H9 (cell line): ENCODE measurements at regions not wholly inside any gene's neighbourhood (a gene's known extent, or its start where the extent isn't known, plus 50 kb on each side); places are given as distances from the start of the nearest gene placed in this dataset.
A peak's percentile ranks its signal among the peaks of the same experiment; 100 is the strongest.

Experiments
- DNase-seq: peaks from one replicate; pipeline ENCODE4 v3.0.0-alpha.2; 2017
- H2AFZ ChIP-seq: one replicate; pipeline ENCODE4 v1.6.1; 2013; ENCODE audit warnings: mild to moderate bottlenecking, low read length, control low read depth, moderate library complexity
- H2AK5ac ChIP-seq: 2 replicates; pipeline ENCODE4 v1.6.1; 2013; ENCODE audit warnings: low read length, control low read depth, mixed read lengths; ENCODE audit not compliant: insufficient read length
- H2BK120ac ChIP-seq: one replicate; pipeline ENCODE4 v1.6.1; 2013; ENCODE audit warnings: low read depth, mild to moderate bottlenecking, low read length, control low read depth, inconsistent platforms; ENCODE audit not compliant: poor library complexity, severe bottlenecking
- H2BK12ac ChIP-seq: 2 replicates; pipeline ENCODE4 v1.6.1; 2013; ENCODE audit warnings: low read length, control low read depth, mixed read lengths, low read depth; ENCODE audit not compliant: insufficient read length
- H2BK15ac ChIP-seq: 2 replicates; pipeline ENCODE4 v1.6.1; 2013; ENCODE audit warnings: low read depth, low read length, control low read depth
- H2BK20ac ChIP-seq: one replicate; pipeline ENCODE4 v1.6.1; 2013; ENCODE audit warnings: low read depth, mild to moderate bottlenecking, low read length, control low read depth, inconsistent platforms; ENCODE audit not compliant: poor library complexity, severe bottlenecking
- H2BK5ac ChIP-seq: 2 replicates; pipeline ENCODE4 v1.6.1; 2013; ENCODE audit warnings: low read length, control low read depth, mixed read lengths; ENCODE audit not compliant: insufficient read length
- H3K14ac ChIP-seq: 2 replicates; pipeline ENCODE4 v1.6.1; 2013; ENCODE audit warnings: low read length, control low read depth; ENCODE audit not compliant: insufficient read depth
- H3K18ac ChIP-seq: 2 replicates; pipeline ENCODE4 v1.6.1; 2013; ENCODE audit warnings: low read depth, mild to moderate bottlenecking, mixed read lengths, low read length, control low read depth; ENCODE audit not compliant: insufficient read length
- H3K23ac ChIP-seq: 2 replicates; pipeline ENCODE4 v1.6.1; 2013; ENCODE audit warnings: low read length, control low read depth, mixed read lengths, low read depth; ENCODE audit not compliant: insufficient read length
- H3K23me2 ChIP-seq: 2 replicates; pipeline ENCODE4 v1.6.1; 2013; ENCODE audit warnings: low read depth, mild to moderate bottlenecking, mixed read lengths, low read length, control low read depth; ENCODE audit not compliant: insufficient read length, poor library complexity, severe bottlenecking
- H3K27ac ChIP-seq: 2 replicates; pipeline ENCODE4 v1.5.1; 2013; ENCODE audit warnings: low read length, control low read depth, mixed read lengths, low read depth; ENCODE audit not compliant: insufficient read length
- H3K27me3 ChIP-seq: 2 replicates; pipeline ENCODE4 v1.6.1; 2013; ENCODE audit warnings: low read length, control low read depth, inconsistent platforms; ENCODE audit not compliant: insufficient read depth
- H3K4ac ChIP-seq: 2 replicates; pipeline ENCODE4 v1.6.1; 2013; ENCODE audit warnings: low read depth, mild to moderate bottlenecking, control low read depth, inconsistent platforms, low read length, moderate library complexity
- H3K4me1 ChIP-seq: 2 replicates; pipeline ENCODE4 v1.6.1; 2013; ENCODE audit warnings: low read length, control low read depth, inconsistent platforms; ENCODE audit not compliant: insufficient read depth
- H3K4me2 ChIP-seq: 2 replicates; pipeline ENCODE4 v1.6.1; 2013; ENCODE audit warnings: low read length, control low read depth, mixed read lengths; ENCODE audit not compliant: insufficient read length, insufficient read depth
- H3K56ac ChIP-seq: 2 replicates; pipeline ENCODE4 v1.6.1; 2013; ENCODE audit warnings: low read depth, mild to moderate bottlenecking, mixed read lengths, low read length, control low read depth; ENCODE audit not compliant: insufficient read length
- H3K79me1 ChIP-seq: 2 replicates; pipeline ENCODE4 v1.6.1; 2013; ENCODE audit warnings: low read depth, mild to moderate bottlenecking, moderate library complexity, low read length, control low read depth, inconsistent platforms; ENCODE audit not compliant: insufficient read depth, poor library complexity, severe bottlenecking
- H3K79me2 ChIP-seq: 2 replicates; pipeline ENCODE4 v1.6.1; 2013; ENCODE audit warnings: low read length, control low read depth, inconsistent platforms; ENCODE audit not compliant: insufficient read depth
- H3K9ac ChIP-seq: 2 replicates; pipeline ENCODE4 v1.6.1; 2013; ENCODE audit warnings: low read length, control low read depth, mixed read lengths; ENCODE audit not compliant: insufficient read length; ENCODE audit errors: extremely low read depth
- H3K9me3 ChIP-seq: one replicate; pipeline ENCODE4 v1.6.1; 2013; ENCODE audit warnings: low read depth, low read length, inconsistent platforms; ENCODE audit not compliant: control insufficient read depth
- H3T11ph ChIP-seq: one replicate; pipeline ENCODE4 v1.6.1; 2013; ENCODE audit warnings: mild to moderate bottlenecking, low read length, control low read depth, inconsistent platforms
- H4K20me1 ChIP-seq: one replicate; pipeline ENCODE4 v1.6.1; 2013; ENCODE audit not compliant: control insufficient read depth, insufficient read length, insufficient read depth
- H4K5ac ChIP-seq: 2 replicates; pipeline ENCODE4 v1.6.1; 2013; ENCODE audit warnings: low read depth, mild to moderate bottlenecking, mixed read lengths, low read length, control low read depth; ENCODE audit not compliant: insufficient read length
- H4K8ac ChIP-seq: replicated peaks from 2 replicates; pipeline ENCODE4 v1.6.1; 2013; ENCODE audit warnings: low read length, control low read depth, mixed read lengths, low read depth; ENCODE audit not compliant: insufficient read length
- H4K91ac ChIP-seq: 2 replicates; pipeline ENCODE4 v1.6.1; 2013; ENCODE audit warnings: low read depth, mild to moderate bottlenecking, moderate library complexity, mixed read lengths, low read length, control low read depth; ENCODE audit not compliant: insufficient read length
- H3K27ac Mint-ChIP-seq, 3 experiments: 2 replicates in 2 of 3; 3 replicates in 1 of 3; pipeline ENCODE4 v1.8.0; 2020 to 2021; ENCODE audit warnings: mixed read lengths in 3 of 3, mild to moderate bottlenecking in 1 of 3, moderate library complexity in 1 of 3
- H3K27me3 Mint-ChIP-seq: 2 replicates; pipeline ENCODE4 v1.8.0; 2021; ENCODE audit warnings: low read depth, mild to moderate bottlenecking, moderate library complexity, mixed read lengths
- H3K36me3 Mint-ChIP-seq, 3 experiments: 2 replicates in 2 of 3; 3 replicates in 1 of 3; pipeline ENCODE4 v1.8.0; 2020 to 2021; ENCODE audit warnings: low read depth in 3 of 3, mixed read lengths in 3 of 3; ENCODE audit not compliant: insufficient read depth in 1 of 3
- H3K4me1 Mint-ChIP-seq, 2 experiments: 2 replicates each; pipeline ENCODE4 v1.8.0; 2020; ENCODE audit warnings: mixed read lengths in 2 of 2
- H3K4me3 Mint-ChIP-seq, 2 experiments: 2 replicates in 1 of 2; 3 replicates in 1 of 2; pipeline ENCODE4 v1.8.0; 2020 to 2021; ENCODE audit warnings: mild to moderate bottlenecking in 2 of 2, mixed read lengths in 2 of 2, moderate library complexity in 1 of 2
- H3K9me3 Mint-ChIP-seq, 2 experiments: 2 replicates in 1 of 2; 3 replicates in 1 of 2; pipeline ENCODE4 v1.8.0; 2020; ENCODE audit warnings: mild to moderate bottlenecking in 2 of 2, mixed read lengths in 2 of 2, moderate library complexity in 1 of 2
- WGBS: extraction: QIAGEN DNeasy Blood & Tissue Kit; methylation state at CpG from one replicate; pipeline ENCODE4 v1.1.7; 2013; ENCODE audit warnings: missing lambda C conversion rate, low lambda C conversion rate, mixed read lengths; ENCODE audit not compliant: insufficient read length; ENCODE audit errors: extremely low coverage; 5-methylcytosine and 5-hydroxymethylcytosine counted together
- TF ChIP-seq, protein P1 (sequence below): fragments of 200-600 bp; sonication (generic); conservative IDR thresholded peaks from 3 replicates; pipeline ENCODE4 v1.8.0; 2021; ENCODE audit warnings: antibody characterized with exemption, mild to moderate bottlenecking

DNA sequence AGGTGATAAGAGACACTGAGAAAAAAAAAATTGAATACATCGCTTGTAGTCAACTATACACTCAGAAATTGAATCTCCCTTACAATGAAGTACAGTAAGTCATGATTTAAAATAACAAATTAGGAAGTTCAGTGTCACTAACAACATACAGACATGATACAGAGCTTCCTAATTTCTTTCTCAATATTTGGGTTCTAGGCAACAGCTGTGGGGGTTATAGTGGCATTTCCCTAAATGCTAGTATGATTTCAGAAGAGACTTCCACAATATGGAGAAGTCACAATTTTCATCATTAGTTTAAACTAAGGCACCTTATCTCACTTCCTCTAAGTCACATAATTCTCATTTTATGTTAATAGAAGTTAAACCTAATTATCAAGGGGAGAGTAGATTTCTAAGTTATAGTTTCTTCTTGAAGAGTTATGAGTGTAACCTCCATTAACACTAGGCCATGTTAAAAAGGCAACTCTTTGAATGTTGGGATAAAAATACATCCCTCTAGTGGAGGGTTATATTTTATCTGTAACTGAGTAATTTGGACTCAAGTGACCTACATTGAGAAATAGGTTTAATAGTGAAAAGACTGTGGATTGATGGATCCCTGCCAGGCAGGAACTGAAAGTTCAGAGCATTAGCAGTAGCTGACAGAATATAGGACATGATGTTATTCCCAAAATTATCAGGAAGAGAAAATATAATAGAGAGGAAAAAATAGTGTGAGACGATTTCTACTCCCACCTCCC lies 286.0 kb upstream of the SUCLG2 start:
- no peak overlapping the region for H3K4me3 Mint-ChIP-seq
- no peaks in the 10 kb centered on the region for H3K27me3 ChIP-seq
- H3K27me3 Mint-ChIP-seq = no peaks in the 10 kb centered on the region
- TF ChIP-seq, protein P1, sequence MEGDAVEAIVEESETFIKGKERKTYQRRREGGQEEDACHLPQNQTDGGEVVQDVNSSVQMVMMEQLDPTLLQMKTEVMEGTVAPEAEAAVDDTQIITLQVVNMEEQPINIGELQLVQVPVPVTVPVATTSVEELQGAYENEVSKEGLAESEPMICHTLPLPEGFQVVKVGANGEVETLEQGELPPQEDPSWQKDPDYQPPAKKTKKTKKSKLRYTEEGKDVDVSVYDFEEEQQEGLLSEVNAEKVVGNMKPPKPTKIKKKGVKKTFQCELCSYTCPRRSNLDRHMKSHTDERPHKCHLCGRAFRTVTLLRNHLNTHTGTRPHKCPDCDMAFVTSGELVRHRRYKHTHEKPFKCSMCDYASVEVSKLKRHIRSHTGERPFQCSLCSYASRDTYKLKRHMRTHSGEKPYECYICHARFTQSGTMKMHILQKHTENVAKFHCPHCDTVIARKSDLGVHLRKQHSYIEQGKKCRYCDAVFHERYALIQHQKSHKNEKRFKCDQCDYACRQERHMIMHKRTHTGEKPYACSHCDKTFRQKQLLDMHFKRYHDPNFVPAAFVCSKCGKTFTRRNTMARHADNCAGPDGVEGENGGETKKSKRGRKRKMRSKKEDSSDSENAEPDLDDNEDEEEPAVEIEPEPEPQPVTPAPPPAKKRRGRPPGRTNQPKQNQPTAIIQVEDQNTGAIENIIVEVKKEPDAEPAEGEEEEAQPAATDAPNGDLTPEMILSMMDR = peak; percentile 32; the same call in 1 of the 3 replicates
- H3K27ac Mint-ChIP-seq = no peak overlapping the region
- no peaks in the 10 kb centered on the region for H3K4me1 Mint-ChIP-seq
- no peak overlapping the region for H3K56ac ChIP-seq
- H3K4ac ChIP-seq = no peak overlapping the region
- H3K18ac ChIP-seq = no peak overlapping the region
- no peak overlapping the region for H4K91ac ChIP-seq
- no peaks in the 10 kb centered on the region for H3K23me2 ChIP-seq
- H3K14ac ChIP-seq = no peak overlapping the region
- H3K79me2 ChIP-seq = no peaks in the 10 kb centered on the region
- H3K36me3 Mint-ChIP-seq = peaks cover 0 to 5% (median 0%) of the 10 kb centered on the region in 3 experiments; a peak in 1 of 7 replicates
- H2AFZ ChIP-seq = no peak overlapping the region
- peaks cover 2 to 4% of the 10 kb centered on the region in 2 experiments; a peak in 4 of 5 replicates for H3K9me3 Mint-ChIP-seq
- DNase-seq = no peak
- no peak overlapping the region for H3K27ac ChIP-seq
- WGBS = no CpG with 5 or more reads among the region's 2 CpGs
- H3K4me1 ChIP-seq = no peaks in the 10 kb centered on the region
- no peaks in the 10 kb centered on the region for H4K20me1 ChIP-seq
- no peak overlapping the region for H2AK5ac ChIP-seq
- no peaks in the 10 kb centered on the region for H3K79me1 ChIP-seq
- no peak overlapping the region for H4K5ac ChIP-seq
- H3K23ac ChIP-seq = no peak overlapping the region
- no peak overlapping the region for H2BK20ac ChIP-seq
- no peak overlapping the region for H2BK12ac ChIP-seq
- H3K9me3 ChIP-seq = no peaks in the 10 kb centered on the region
- no peak overlapping the region for H3K4me2 ChIP-seq
- no peak overlapping the region for H2BK5ac ChIP-seq
- no peak overlapping the region for H3T11ph ChIP-seq
- H2BK15ac ChIP-seq = no peak overlapping the region
- H4K8ac ChIP-seq = no peak overlapping the region
- H2BK120ac ChIP-seq = no peak overlapping the region
- H3K9ac ChIP-seq = no peak overlapping the region
